LoVo (cell line): ENCODE measurements at regions not wholly inside any gene's neighbourhood (a gene's known extent, or its start where the extent isn't known, plus 50 kb on each side); places are given as distances from the start of the nearest gene placed in this dataset.
"Not testable (repeated sequence)": the region's sequence is repeated elsewhere in the genome, so short reads cannot be mapped to it uniquely, and the experiment has no call there.

Experiments used
- DNase-seq: peaks from one replicate; pipeline ENCODE4 v3.0.0-alpha.2; 2016; ENCODE audit warnings: low spot score

- no peak for DNase-seq
Observed at GRCh38 chr6:76982476-76983199, 480.7 kb downstream of the HTR1B start.

DNA sequence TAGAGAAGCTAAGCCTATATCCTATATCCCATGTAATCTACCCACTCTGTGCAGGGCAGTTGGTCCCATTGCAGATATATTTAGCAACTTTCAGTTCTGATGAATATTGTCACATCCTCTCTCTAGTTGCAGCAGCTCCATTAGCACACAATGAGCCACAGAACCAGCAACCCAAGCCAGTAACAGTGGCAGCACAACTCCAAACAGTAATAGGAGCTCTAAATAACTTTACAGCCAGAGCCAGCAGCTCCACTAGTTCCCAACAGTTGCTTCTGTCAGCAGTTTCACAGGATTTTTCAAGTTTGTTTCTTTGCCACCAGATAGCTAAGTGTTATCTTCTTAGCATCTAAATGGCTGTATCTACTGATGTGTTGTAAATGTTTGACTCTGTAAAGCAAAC is 490.8 kb downstream of the HTR1B start:
- DNase-seq = no peak

- not testable (repeated sequence) for DNase-seq
Observed at GRCh38 chr6:76959177-76959576, 504.1 kb downstream of the HTR1B start.

GRCh38 chr6:76942203-76942966 is 520.9 kb downstream of the HTR1B start:
- no peak for DNase-seq

DNA sequence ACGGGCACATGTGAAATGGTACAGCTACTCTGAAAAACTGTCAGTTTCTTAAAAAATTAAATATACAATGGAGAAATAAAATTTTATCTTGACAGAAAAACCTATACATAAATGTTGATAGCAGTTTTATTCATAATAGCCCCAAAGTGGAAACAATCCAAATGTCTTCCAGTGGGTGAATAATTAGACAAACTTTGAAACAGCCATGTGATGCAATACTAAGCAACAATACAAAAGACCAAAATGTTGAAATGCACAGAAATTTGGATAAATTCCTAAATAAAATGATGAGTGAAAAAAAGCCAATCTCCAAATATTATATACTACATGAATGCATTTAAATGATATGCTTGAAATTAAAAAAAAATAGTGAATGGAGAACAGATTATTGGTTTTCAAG is 523.1 kb downstream of the HTR1B start:
- no peak for DNase-seq

- DNase-seq = no peak
Observed at GRCh38 chr6:76914737-76915136, 548.6 kb downstream of the HTR1B start.

DNA sequence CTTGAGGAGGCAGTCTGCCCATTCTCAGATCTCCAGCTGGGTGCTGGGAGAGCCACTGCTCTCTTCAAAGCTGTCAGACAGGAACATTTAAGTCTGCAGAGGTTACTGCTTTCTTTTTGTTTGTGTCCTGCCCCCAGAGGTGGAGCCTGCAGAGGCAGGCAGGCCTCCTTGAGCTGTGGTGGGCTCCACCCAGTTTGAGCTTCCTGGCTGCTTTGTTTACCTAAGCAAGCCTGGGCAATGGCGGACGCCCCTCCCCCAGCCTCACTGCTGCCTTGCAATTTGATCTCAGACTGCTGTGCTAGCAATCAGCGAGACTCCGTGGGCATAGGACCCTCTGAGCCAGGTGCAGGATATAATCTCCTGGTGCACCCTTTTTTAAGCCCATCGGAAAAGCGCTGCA is 557.8 kb downstream of the HTR1B start:
- DNase-seq = not testable (repeated sequence)

GRCh38 chr6:76892542-76892941 is 570.7 kb downstream of the HTR1B start:
- DNase-seq = no peak

- no peak for DNase-seq
Observed at GRCh38 chr6:76888351-76888750, 574.9 kb downstream of the HTR1B start.

DNA sequence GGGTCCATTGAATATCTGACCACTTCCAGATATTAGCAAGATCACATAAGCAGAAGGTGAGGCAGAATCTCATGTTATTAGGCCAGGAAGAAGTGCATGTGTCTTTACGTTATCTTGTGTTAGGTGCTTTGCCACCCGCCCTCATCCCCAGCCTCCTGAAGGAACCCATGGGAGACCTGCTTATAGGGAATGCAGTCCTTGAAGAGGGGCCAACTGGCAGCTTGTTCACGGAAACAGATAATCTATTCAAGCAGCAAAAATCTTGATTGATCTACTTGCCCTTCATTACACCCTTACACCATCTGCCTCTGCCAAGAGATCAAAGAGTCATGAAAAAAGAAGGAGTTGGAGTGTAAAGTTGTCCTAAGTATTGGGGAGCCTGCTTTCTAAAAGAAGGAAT is 576.4 kb downstream of the HTR1B start:
- DNase-seq = no peak

DNA sequence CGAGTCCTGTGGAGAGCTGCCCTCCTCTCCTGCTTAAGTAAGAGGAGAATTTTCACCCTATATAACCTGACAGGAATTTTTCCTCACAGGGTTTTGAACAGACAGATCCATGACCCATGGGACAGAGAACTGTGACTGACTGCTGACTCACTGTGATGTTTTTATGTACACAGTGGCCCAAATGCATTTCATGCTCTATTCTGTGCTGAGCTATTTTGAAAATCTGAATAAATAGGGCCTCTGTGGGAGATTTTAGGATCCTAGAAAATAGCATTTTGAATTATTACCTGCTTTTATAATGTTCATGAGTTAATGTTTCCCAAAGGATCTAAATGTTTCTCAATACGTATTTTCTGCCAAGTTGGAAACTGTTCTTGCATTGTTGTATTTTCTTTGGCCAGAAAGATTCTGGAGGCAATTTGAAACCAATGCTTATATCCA is 577.4 kb downstream of the HTR1B start:
- no peak for DNase-seq

DNA sequence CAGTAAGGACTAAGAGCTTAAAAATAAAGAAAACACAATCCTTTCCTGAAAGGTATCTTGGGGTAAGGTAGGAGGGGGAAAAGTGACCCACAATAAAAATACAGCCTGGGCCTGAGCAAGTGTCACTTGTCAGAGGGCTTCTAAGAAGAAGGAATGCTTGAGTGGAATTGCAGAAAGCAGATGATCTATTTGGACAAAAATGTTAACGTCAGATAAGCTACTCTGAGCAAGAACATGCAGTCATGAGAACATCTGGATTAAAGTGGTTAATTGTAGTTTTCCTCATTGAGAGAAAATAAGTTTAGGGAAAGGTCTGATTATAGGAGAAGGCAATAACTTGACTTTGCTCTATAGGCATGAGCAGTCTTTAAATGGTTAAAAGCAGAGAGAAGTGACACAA is 581.9 kb downstream of the HTR1B start:
- no peak for DNase-seq

GRCh38 chr6:76876922-76877553 is 586.3 kb downstream of the HTR1B start:
- peak; percentile 32 for DNase-seq

DNA sequence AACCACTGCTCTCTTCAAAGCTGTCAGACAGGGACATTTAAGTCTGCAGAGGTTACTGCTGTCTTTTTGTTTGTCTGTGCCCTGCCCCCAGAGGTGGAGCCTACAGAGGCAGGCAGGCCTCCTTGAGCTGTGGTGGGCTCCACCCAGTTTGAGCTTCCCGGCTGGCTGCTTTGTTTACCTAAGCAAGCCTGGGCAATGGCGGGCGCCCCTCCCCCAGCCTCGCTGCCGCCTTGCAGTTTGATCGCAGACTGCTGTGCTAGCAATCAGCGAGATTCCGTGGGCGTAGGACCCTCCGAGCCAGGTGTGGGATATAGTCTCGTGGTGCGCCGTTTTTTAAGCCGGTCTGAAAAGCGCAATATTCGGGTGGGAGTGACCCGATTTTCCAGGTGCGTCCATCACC is 586.9 kb downstream of the HTR1B start:
- DNase-seq = not testable (repeated sequence)

DNA sequence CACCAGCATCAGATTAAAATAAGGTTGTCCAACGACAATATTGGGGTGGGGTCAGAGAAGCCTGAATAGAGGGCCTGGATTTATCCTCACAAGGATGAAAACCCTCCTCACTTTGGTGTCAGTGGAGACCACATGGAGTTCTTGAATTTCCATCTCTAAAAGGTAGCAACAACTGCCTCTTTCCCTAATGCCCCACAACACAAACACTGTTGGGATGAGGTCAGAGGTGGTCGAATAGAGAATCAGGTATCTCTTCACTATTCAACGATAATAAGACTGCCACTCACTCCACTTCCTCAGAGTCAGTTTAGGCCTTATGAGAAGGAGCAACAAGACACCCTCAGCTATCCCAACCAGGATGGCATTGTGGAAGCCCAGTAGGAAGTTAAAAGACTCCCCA is 596.1 kb downstream of the HTR1B start:
- DNase-seq = no peak

DNA sequence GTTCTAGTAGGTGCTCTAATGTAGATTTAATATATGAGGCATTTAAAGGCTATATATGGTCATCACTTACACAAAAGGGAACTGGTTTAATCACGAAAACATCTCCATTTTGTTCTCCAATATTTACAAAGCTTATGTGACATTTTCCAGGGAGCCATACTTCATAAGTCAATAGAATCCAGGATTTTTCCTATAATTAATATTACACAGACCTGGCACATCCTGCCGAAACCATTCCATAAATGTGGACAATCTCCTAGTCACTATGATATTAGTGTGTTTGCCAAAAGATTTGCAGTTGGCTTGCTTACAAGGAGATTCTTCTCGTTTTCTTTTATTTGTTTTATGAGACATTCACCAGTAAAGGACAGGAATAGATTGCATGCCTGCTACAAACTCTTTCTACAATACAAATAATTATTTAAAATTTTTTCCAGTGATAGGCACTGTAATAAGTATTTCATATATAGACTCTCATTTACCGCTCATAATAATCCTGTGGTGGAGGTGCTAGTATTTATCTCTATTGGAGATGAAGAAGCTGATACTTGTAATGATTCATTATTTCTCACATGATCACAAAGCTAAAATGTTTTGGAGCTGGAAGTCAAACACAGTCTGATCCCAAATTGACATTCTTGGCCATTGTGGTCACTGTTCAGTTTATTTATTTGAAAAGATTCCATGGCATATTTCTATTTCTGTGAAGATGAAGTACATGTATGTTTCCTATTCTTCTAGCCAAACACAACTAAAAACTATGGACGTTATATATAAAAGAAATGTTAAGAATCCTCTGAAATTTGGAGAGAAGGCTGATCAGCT is 597.0 kb downstream of the HTR1B start:
- no peak for DNase-seq

DNA sequence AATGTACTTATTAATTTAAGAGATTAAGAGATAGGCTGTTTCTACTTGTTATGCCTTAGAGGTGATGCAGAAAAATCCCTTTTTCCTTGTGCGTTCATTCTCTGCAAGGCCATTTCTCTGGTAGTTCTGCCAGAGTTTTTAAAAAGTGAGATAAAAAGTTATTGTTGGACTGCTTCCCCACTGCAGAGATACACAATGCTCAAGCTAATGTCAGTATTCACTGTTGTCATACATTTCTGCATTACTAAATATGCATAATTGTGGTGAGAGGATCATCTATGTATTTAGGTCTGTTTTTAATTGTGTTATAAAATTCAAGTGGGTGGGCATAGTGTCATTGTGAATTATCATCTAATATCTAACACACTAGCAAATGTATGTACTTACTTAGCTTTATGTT is 600.4 kb downstream of the HTR1B start:
- no peak for DNase-seq

- peak; percentile 35 for DNase-seq
Observed at GRCh38 chr6:76861403-76861802, 601.9 kb downstream of the HTR1B start.

DNA sequence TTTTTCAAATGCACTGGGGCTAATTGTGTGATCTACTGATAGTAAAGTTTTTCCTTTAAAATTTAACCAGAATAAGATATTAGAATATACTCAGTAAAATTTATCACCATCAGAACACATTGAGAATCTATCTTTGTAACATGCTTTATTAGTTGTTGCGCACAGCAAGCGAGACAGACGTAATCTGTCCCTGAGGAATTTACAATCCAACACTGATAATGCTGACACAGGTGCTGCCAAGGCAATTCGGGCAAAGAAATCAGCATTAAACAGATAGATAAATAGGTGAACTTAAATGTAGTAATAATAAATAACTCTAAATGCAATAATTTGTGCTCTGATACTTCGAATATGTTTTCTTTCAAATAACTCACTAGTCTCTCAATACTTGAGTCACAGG is 607.2 kb downstream of the HTR1B start:
- DNase-seq = no peak

DNA sequence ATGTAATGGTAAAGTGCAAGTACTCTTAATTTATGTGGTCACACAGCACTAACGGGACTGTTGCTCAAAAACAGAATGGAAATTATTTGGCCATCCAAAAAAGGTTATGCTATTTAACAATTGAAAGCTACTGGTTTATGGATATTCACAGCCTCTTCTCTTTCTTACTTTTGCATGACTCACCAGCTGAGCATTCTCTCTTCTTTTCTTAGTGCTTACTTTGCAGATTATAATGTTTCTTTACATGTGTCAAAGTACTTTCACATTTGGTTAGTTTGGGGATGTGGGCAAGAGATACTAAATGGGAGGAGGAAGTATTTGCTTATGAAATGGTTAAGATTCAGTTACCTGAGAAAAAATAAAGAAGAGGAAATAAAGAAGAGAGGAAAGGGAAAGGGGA is 610.5 kb downstream of the HTR1B start:
- no peak for DNase-seq

GRCh38 chr6:76849274-76849970 is 613.9 kb downstream of the HTR1B start:
- not testable (repeated sequence) for DNase-seq
